CD14-positive monocyte (primary cell): ENCODE measurements at regions not wholly inside any gene's neighbourhood (a gene's known extent, or its start where the extent isn't known, plus 50 kb on each side); places are given as distances from the start of the nearest gene placed in this dataset.

Experiments
- DNase-seq, 3 donors: peaks; one replicate each; pipeline ENCODE4 v3.0.0-alpha.2; 2011 to 2022
- H2AFZ ChIP-seq: 2 replicates; pipeline ENCODE4 v1.6.0; 2012; ENCODE audit warnings: mild to moderate bottlenecking, low read depth, low read length, inconsistent platforms; ENCODE audit not compliant: insufficient read depth, poor library complexity, severe bottlenecking
- H3K27ac ChIP-seq, 2 donors: 1 replicate in 1 of 2; 2 replicates in 1 of 2; pipeline ENCODE4 v1.5.1; 2012 to 2013; ENCODE audit warnings: low read length in 2 of 2, control low read depth in 1 of 2, inconsistent platforms in 1 of 2, low read depth in 1 of 2, mild to moderate bottlenecking in 1 of 2
- H3K27me3 ChIP-seq, 2 donors: one replicate each; pipeline versions ENCODE4 v1.6.0 to v1.6.1; 2011 to 2013; ENCODE audit warnings: low read length in 2 of 2; ENCODE audit not compliant: control insufficient read depth in 2 of 2, insufficient read depth in 2 of 2
- H3K36me3 ChIP-seq, 2 donors: replicated peaks in 1 of 2; 1 replicate in 1 of 2; 2 replicates in 1 of 2; pipeline versions ENCODE4 v1.5.1 to v1.6.1; 2012 to 2013; ENCODE audit warnings: low read length in 2 of 2, control low read depth in 1 of 2, inconsistent platforms in 1 of 2, mild to moderate bottlenecking in 1 of 2; ENCODE audit not compliant: insufficient read depth in 2 of 2, control insufficient read depth in 1 of 2
- H3K4me1 ChIP-seq, 2 donors: 1 replicate in 1 of 2; 2 replicates in 1 of 2; pipeline versions ENCODE4 v1.5.1 to v1.6.1; 2012 to 2013; ENCODE audit warnings: low read length in 2 of 2, control low read depth in 1 of 2, inconsistent platforms in 1 of 2, mild to moderate bottlenecking in 1 of 2, moderate library complexity in 1 of 2; ENCODE audit not compliant: insufficient read depth in 2 of 2, control insufficient read depth in 1 of 2
- H3K4me2 ChIP-seq: replicated peaks from 2 replicates; pipeline ENCODE3; 2012; ENCODE audit warnings: low read length, moderate library complexity, mild to moderate bottlenecking; ENCODE audit not compliant: poor library complexity, severe bottlenecking; ENCODE audit errors: extremely low read depth
- H3K4me3 ChIP-seq, 3 experiments: fragments of 200-600 bp in 1 of 3; sonication (generic) in 1 of 3; replicated peaks in 1 of 3; 1 replicate in 2 of 3; 2 replicates in 1 of 3; pipeline ENCODE4 v1.5.1; 2011 to 2013; ENCODE audit warnings: low read length in 3 of 3, mild to moderate bottlenecking in 3 of 3, control low read depth in 2 of 3, low read depth in 2 of 3, inconsistent platforms in 1 of 3, moderate library complexity in 1 of 3
- H3K79me2 ChIP-seq: 2 replicates; pipeline ENCODE4 v1.6.0; 2012; ENCODE audit warnings: mild to moderate bottlenecking, control low read depth, inconsistent platforms, low read length, moderate library complexity; ENCODE audit not compliant: insufficient read depth
- H3K9ac ChIP-seq: 2 replicates; pipeline ENCODE4 v1.6.0; 2017; ENCODE audit warnings: low read length, mild to moderate bottlenecking; ENCODE audit not compliant: insufficient read depth, poor library complexity, severe bottlenecking
- H3K9me3 ChIP-seq, 2 donors: replicated peaks in 1 of 2; 1 replicate in 1 of 2; 2 replicates in 1 of 2; pipeline versions ENCODE4 v1.5.1 to v1.6.1; 2012 to 2013; ENCODE audit warnings: low read length in 2 of 2, control low read depth in 1 of 2; ENCODE audit not compliant: control insufficient read depth in 1 of 2, insufficient read depth in 1 of 2
- H4K20me1 ChIP-seq: 2 replicates; pipeline ENCODE4 v1.6.0; 2012; ENCODE audit warnings: mild to moderate bottlenecking, low read length, control low read depth, moderate library complexity; ENCODE audit not compliant: insufficient read depth
- H3K27ac Mint-ChIP-seq, 7 donors: one replicate each; pipeline ENCODE4 v1.8.0; 2020; ENCODE audit warnings: mild to moderate bottlenecking in 7 of 7, mixed read lengths in 7 of 7, moderate library complexity in 6 of 7, inconsistent platforms in 2 of 7
- H3K27me3 Mint-ChIP-seq, 3 donors: one replicate each; pipeline ENCODE4 v1.8.0; 2021 to 2022; ENCODE audit warnings: low read depth in 3 of 3, mild to moderate bottlenecking in 3 of 3, mixed read lengths in 3 of 3, moderate library complexity in 3 of 3, inconsistent platforms in 1 of 3
- H3K36me3 Mint-ChIP-seq, 2 donors: one replicate each; pipeline ENCODE4 v1.8.0; 2020; ENCODE audit warnings: mixed read lengths in 2 of 2, inconsistent platforms in 1 of 2, mild to moderate bottlenecking in 1 of 2
- H3K4me1 Mint-ChIP-seq: one replicate; pipeline ENCODE4 v1.8.0; 2020; ENCODE audit warnings: mild to moderate bottlenecking, mixed read lengths
- H3K4me3 Mint-ChIP-seq, 2 donors: one replicate each; pipeline ENCODE4 v1.8.0; 2020; ENCODE audit warnings: mild to moderate bottlenecking in 2 of 2, mixed read lengths in 2 of 2, moderate library complexity in 1 of 2
- H3K9me3 Mint-ChIP-seq, 7 donors: one replicate each; pipeline ENCODE4 v1.8.0; 2020 to 2022; ENCODE audit warnings: mixed read lengths in 7 of 7, mild to moderate bottlenecking in 6 of 7, moderate library complexity in 6 of 7, inconsistent platforms in 2 of 7
- CTCF ChIP-seq: fragments of 200-600 bp; IDR thresholded peaks from one replicate; pipeline ENCODE4 v1.8.0; 2022; ENCODE audit warnings: antibody characterized with exemption, mild to moderate bottlenecking
- WGBS: methylation state at CpG from one replicate; pipeline ENCODE4 v1.1.5; 2013; ENCODE audit warnings: missing lambda C conversion rate; ENCODE audit not compliant: insufficient coverage; 5-methylcytosine and 5-hydroxymethylcytosine counted together
- intact Hi-C, 2 donors: fragments of 100-400 bp; cut with micrococcal nuclease; formaldehyde crosslinking; loops; one replicate each; pipeline versions ENCODE4 v1.15.0 to v1.15.1; 2023

- no peak overlapping the region for H3K9ac ChIP-seq
- 85% methylated on average over 7 of the region's 7 CpGs for WGBS
- no peaks in the 10 kb centered on the region for H3K79me2 ChIP-seq
- Mint-ChIP-seq H3K36me3 (peaks cover 0 to 3% of the 10 kb centered on the region in 2 donors), H3K4me1 (peaks cover 12% of the 10 kb centered on the region), H3K9me3 (peaks cover 0 to 10% (median 4%) of the 10 kb centered on the region in 7 donors), H3K27me3 (peaks cover 0 to 3% (median 0%) of the 10 kb centered on the region in 3 donors), H3K27ac (no peak overlapping the region), H3K4me3 (no peak overlapping the region)
- no peaks in the 10 kb centered on the region for H3K27me3 ChIP-seq
- H3K27ac ChIP-seq: no peak overlapping the region
- H3K9me3 ChIP-seq: peaks cover 0 to 7% of the 10 kb centered on the region in 2 donors
- peaks cover 0 to 4% of the 10 kb centered on the region in 2 donors for H3K4me1 ChIP-seq
- no peak overlapping the region for H2AFZ ChIP-seq
- DNase-seq: peak in 1 of 3 donors; percentile 12
- no peak for TF ChIP-seq CTCF
- no peak overlapping the region for H3K4me2 ChIP-seq
- H4K20me1 ChIP-seq: no peaks in the 10 kb centered on the region
- H3K36me3 ChIP-seq: no peaks in the 10 kb centered on the region
- no peak overlapping the region for H3K4me3 ChIP-seq
- intact Hi-C loops: no loop called here
These were observed 270.8 kb downstream of the BCL11B start for GRCh38 chr14:99001241-99001640.

DNA sequence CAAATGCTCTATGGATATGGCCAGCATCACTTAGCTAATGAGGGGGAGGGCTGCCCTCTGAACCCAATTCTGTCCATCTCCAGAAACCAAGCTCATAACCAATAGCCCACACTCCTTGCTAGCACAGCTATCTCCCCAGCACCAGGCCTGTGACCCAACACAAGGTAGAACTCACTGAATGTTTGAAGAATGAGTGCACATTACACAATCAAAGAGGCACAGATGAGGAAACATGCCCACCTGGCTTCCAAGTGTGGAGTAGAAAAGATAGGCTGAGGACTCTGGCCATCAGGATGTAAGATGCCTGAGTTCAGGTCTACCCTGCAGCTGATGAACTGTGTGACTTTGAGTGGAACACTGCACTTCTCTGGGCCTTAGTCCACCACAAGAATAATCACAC, 268.4 kb downstream of the BCL11B start:
- peaks cover 12% of the 10 kb centered on the region for H3K4me1 Mint-ChIP-seq
- Histone ChIP-seq H3K9me3 (peaks cover 0 to 12% of the 10 kb centered on the region in 2 donors), H3K4me1 (peaks cover 0 to 4% of the 10 kb centered on the region in 2 donors), H3K4me3 (no peak overlapping the region), H3K9ac (no peak overlapping the region), H2AFZ (no peak overlapping the region), H3K36me3 (no peaks in the 10 kb centered on the region), H3K27ac (no peak overlapping the region), H4K20me1 (no peaks in the 10 kb centered on the region), H3K27me3 (no peaks in the 10 kb centered on the region), H3K79me2 (no peaks in the 10 kb centered on the region), H3K4me2 (no peak overlapping the region)
- no peak for DNase-seq
- no peak overlapping the region for H3K4me3 Mint-ChIP-seq
- intact Hi-C loops: no loop called here
- peaks cover 0 to 11% (median 5%) of the 10 kb centered on the region in 7 donors for H3K9me3 Mint-ChIP-seq
- peaks cover 0 to 6% (median 0%) of the 10 kb centered on the region in 3 donors for H3K27me3 Mint-ChIP-seq
- TF ChIP-seq CTCF: no peak
- H3K36me3 Mint-ChIP-seq: peaks cover 0 to 3% of the 10 kb centered on the region in 2 donors
- no peak overlapping the region for H3K27ac Mint-ChIP-seq
